ENCODE measurements at regions not wholly inside any gene's neighbourhood (a gene's known extent, or its start where the extent isn't known, plus 50 kb on each side); places are given as distances from the start of the nearest gene placed in this dataset.
"Not testable (repeated sequence)": the region's sequence is repeated elsewhere in the genome, so short reads cannot be mapped to it uniquely, and the experiment has no call there.

DNA sequence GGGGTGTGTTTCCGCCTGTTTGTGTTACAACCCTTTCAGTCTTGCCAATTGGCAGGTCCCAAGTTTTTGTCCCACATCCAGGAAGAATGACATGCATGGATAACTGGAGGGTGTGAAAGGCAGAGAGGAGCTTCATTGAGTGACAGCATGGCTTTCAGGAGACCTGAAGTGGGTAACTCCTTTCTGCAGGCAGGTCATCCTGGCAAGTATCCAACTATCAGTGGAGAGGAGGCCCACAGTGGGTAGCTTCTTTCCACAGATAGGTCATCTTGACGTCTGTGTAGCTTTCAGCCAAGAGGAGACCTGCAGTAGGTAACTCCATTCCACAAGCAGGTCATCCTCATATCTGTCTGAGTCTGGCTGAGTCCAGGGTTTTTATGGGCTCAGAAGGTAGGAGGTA is 1268.8 kb upstream of the CNTN5 start:
- no peak for DNase-seq (ENCODE audit: low spot score)

DNA sequence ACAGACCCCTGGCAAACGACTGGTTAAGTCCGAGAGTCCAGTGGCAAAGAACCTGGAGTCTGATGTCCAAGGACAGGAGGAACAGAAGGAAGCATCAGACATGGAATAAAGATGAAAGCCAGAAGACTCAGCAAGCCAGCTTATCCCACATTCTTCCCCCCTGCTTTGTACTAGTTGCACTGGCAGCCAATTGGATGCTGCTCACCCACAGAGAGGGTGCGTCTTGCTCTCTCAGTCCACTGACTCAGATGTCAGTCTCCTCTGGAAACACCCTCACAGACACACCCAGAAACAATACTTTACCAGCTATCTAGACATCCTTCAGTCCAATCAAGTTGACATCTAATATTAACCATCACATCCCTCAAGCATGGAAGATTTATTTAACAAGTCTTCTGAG is 1265.8 kb upstream of the CNTN5 start:
- no peak for DNase-seq (ENCODE audit: low spot score)

DNA sequence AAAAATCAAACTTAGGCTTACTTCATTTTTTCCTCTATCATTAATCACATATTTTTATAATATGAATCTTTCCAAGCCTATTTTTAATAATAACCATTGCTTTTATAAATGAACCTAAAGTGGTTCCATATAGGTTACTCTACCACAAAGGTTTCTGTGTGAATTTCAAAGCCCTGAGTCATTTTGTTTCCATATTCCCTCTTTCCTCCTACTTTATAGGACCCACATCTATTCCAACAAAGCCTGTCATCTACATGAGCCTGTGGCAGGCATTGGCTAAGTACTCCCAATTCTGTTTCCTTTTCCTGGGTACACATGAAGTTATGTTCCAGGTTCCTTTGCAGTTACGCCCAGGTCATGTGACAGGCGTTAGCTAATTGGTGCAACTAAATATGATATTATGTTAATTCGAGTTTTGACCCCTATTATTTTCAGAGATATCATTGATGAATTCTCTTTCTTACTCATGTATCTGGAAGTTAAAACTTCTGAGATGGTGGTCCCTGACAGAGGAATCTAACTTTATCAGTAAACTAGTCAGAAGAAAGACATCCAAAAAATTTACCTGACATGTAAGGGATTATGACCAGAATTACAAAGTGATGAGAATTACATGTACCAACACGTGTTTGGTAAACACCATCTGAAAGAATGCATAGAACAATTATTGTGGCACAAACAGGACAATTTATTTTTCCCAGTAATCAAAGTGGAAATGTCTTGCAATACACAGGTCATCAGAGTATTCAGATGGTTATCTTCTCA is 1264.0 kb upstream of the CNTN5 start:
- DNase-seq (ENCODE audit: low spot score), result no peak

DNA sequence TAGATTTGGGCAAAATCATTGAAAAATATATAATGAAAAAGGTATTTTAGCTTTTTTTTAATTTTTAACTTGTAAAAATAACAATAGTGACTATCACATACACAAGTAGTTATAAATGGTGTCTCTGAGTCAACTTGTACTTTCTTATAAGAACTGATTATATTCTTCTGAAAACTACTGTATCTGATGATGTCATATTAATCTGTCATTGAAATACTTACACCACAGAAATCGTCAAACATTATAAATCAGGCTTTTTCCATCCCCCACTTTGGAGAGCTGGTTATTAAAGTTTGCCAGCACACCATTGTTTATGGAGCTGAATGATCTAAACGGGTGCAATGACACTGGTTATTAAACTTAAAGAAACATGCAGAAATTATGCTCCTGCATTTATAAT is 1259.6 kb upstream of the CNTN5 start:
- no peak for DNase-seq (ENCODE audit: low spot score)

DNA sequence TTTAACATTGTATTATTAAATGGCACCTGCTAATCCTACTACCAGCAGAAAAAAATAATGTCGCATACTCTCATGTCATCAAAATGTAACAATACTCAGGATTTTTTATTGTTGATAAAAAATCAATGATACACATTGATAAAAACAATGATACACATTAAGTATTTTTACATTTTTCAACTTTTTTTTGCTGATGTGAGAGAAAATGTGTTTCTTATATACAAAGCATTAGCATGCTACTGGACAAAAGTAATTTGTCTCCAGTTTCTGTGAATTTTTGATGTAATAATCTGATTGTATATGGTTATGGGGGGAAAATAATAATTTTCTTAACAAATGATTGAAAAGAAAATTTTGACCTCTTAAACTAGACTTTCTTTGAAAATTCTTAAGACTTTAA is 1256.6 kb upstream of the CNTN5 start:
- no peak for DNase-seq (ENCODE audit: low spot score)

DNA sequence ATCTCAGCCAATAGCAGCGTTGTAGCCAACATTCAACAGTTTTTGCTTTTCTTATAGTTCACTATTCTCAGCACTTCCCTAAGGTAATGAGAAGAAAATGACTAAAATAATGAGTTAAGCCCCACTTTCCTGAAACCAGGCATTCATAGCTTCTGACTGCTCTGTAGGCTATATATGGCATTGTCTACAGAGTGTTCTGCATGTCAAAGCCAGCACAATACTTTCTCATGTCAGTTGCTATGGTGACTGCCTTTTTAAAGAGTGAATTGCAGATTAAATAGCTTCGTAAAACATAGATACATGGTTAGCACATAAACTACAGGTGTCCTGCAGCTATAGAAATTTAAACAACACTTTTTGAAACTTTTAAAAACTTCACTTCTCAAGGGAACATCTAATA is 1256.1 kb upstream of the CNTN5 start:
- DNase-seq (ENCODE audit: low spot score), result no peak

DNA sequence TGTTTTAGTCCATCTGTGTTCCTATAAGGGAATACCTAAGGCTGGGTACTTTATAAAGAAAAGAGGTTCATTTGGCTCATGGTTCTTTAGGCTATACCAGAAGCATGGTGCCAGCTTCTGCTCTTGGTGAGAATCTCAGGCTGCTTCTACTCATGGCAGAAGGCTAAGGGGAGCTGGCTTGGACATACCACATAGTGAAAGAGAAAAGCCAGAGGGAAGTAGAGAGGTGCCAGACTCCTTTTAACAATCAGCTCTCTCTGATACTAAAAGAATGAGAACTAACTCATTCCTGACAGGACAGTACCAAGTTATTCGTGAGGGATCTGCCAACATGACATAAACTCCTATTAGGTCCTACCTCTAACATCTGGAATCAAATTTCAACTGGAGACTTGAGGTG is 1250.2 kb upstream of the CNTN5 start:
- no peak for DNase-seq (ENCODE audit: low spot score)

DNA sequence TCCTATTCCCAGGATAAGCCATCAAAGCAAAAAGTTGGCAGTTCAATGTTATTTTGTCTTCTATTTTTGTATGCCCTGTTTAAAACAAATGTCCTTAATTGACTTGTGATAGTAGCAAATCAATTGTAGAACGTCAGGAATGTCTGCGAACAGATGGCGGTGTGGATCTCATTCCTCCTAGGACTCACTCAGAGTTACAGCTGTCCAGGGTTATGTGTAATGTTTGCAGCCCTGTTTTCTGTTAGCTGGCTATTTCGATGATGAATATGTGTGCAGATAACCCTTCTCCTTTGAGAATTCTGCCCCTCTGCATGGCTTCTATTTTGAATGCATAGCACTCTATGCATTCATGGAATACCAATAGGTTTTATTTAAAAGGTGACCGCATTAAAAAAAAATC is 1248.0 kb upstream of the CNTN5 start:
- DNase-seq (ENCODE audit: low spot score), result no peak

DNA sequence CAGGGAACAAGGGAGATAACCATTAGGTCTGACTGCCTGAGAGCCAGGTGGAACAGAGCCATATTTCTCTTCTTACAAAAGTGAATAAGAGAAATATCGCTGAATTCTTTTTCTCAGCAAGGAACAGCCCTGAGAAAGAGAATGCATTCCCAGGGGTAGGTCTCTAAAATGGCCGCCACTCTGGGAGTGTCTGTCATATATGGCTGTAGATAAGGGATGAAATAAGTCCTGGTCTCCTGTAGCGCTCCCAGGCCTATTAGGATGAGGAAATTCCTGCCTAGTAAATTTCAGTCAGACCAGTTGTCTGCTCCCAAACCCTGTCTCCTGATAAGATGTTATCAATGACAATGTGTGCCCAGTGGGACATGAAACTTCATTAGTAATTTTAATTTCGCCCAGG is 1236.4 kb upstream of the CNTN5 start:
- DNase-seq (ENCODE audit: low spot score), result not testable (repeated sequence)

DNA sequence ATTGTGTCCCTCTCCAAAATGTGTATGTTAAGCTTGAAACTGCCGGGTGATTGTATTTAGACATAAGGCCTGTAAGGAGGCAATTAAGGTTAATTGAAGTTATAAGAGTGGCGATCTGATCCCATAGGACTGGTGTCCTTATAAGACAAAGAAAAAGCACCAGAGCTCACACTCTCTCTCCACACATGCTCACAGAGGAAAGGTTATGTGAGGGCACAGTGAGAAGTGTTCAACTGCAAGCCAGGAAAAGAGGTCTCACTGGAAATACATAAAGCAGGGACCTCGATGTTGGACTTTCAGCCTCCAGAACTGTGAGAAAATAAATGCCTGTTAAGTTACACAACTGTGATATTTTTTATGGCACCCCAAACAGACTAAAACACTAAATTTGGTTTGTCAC is 1233.8 kb upstream of the CNTN5 start:
- no peak for DNase-seq (ENCODE audit: low spot score)

DNA sequence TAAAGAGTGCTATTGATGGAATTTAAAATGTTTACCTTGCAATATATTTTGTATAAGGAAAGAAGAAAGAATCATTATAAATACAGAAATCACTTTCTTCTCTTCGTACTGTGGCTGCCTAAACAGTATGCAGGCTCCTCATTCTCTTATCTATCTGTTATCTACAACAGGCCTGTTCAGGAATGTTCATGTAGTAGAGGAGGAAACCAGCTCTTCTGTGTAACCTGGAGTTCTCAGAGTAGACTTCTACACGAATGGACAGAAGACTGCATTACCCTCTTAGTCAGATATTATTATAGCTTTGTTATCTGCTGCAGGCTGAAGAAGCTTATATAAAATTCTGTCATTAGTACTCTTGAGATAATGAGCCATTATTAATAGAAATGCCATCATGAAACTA is 1225.9 kb upstream of the CNTN5 start:
- DNase-seq (ENCODE audit: low spot score), result no peak

DNA sequence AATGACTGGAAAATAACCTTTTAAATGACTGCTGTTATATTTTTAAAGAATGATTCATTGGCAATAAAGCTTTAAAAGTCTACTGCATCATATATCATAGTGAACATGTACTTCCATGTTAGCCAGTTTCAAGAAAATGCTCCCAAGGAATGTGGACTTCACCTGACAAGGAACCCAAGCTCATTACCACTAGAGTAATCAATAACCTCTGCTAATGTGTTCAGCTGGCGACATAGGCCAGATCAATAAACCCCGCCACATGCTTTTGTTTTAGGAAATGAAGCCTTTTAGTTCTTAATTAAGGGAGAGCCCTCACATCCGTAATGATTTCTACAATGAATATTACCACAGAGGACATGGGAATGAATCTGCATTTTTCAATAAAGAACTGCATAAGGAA is 1219.9 kb upstream of the CNTN5 start:
- DNase-seq (ENCODE audit: low spot score), result no peak

DNA sequence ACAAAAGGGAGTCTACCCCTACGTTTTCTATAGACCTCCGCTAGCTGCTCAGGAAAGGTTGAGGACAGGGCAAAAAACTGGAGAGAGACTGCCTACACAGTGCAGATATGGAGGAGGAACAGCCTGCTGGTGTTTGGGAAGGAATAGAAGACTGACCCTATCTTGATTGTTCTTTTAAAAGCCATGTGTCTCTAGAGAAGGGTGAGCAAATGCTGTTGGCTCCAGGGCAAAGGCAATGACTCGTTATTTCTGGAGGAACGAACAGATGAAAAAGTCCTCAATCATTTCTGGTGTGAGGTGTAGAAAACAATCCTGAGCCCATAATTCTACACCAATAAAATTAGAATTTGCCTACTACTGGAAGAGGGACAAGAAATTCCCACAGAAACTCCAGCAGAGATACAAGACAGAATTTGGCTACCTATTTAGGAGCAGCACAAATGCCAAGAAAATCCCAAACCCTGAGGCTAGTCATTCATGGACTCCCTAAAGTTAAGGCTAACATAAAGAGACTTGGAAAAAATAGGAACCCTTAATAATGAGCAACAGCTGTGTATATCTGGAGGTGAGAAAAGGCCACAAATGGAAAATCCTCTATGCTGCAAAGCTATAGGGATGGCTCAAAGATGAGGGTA is 1206.3 kb upstream of the CNTN5 start:
- no peak for DNase-seq (ENCODE audit: low spot score)

DNA sequence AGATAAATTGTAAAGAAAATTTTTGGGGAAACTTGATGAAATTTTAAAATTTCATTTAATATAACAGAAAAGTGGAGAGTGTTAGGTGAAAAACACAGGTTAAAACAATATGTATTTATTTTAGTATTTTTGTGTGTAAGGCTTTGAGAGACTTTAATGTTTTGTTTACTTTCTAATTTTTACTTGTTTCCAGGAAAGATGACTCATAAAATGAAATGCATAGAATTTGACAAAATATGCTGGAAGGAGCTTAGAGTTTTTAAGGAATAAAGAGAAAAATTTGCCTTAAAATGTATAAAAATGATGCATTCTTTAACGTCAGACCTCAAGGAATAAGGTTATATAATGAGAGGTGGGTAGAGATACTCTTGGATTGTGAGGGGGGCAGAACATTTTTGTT is 1205.1 kb upstream of the CNTN5 start:
- no peak for DNase-seq (ENCODE audit: low spot score)

DNA sequence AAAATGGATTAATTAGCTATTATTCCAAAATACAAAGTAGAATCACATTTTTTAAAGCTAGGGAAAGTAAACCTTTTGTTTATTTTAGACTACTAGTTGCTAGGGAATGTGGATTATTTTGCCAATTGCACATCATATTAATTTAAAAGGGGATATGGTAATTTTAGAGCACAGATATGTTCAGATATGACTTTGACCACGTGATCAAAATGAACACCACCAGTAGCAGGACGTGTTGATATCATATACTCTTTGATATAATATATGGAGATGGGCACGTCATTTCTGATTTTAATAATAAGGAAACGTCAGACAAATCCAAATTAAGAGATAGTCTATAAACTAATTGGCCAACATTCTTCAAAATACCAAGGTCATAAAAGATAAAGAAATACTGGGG is 1188.3 kb upstream of the CNTN5 start:
- no peak for DNase-seq (ENCODE audit: low spot score)

DNA sequence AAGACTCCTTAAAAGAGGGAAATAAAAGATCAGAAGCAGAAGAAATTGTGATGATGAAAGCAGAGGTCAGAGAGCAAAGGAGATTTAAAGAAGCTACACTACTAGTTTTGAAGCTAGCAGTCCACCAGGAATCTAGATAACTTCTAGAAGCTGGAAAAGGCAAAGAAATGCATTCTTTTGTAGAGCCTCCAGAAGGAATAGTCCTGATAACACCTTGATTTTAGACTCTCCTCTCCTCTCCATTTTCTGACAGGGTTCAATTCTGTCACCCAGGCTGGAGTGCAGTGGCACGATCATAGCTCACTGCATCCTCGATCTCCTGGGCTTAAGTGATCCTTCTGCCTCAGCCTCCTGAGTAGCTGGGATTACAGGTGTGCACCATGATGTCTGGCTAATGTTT is 1187.3 kb upstream of the CNTN5 start:
- no peak for DNase-seq (ENCODE audit: low spot score)

DNA sequence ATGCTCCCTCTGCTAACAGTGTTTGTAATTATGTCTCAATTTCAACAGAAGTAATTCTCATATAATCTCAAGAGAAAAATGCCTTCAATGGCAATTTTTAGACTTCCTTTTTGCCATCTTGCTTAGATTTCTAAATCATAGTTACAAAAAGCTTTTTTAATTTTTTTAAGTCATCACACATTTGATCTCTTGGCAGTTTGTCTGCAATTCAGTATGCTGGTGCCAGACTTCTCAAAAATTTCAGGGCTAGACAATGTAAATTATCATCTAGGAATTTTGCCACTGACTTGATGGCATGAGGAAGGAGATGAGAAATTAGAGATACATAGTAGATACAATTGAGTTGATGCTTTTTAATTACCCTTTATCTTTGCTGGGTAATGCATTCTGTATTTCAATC is 1176.7 kb upstream of the CNTN5 start:
- no peak for DNase-seq (ENCODE audit: low spot score)

DNA sequence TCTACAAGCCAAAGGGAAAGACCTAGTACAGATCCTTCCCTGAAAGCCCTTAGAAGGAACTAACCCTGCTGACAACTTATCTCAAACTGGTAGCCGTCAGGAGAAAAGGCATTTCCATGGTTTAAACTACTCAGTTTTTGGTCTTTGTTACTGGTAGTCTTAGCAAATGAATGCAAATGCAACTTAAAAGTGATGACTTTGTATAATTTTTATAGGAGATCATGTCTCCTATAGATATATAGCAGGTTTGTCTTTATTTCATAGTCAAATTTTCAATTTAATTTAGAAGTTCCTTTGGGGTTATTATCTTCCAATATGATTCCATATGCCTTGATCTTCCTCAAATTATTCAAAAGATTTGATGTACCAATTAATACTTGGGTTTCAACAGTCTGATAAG is 1173.0 kb upstream of the CNTN5 start:
- DNase-seq (ENCODE audit: low spot score), result no peak

DNA sequence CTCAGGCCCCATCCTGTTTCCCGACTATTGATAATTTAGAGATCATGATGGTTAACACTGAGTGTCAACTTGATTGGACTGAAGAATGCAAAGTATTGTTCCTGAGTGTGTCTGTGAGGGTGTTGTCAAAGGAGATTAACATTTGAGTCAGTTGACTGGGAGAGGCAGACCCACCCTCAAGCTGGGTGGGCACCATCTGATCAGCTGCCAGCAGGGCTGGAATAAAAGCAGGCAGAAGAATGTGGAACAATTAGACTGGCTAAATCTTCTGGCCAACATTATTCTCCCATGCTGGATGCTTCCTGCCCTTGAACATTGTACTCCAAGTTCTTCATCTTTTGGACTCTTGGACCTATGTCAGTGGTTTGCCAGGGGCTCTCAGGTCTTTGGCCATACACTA is 1170.0 kb upstream of the CNTN5 start:
- DNase-seq (ENCODE audit: low spot score), result no peak

DNA sequence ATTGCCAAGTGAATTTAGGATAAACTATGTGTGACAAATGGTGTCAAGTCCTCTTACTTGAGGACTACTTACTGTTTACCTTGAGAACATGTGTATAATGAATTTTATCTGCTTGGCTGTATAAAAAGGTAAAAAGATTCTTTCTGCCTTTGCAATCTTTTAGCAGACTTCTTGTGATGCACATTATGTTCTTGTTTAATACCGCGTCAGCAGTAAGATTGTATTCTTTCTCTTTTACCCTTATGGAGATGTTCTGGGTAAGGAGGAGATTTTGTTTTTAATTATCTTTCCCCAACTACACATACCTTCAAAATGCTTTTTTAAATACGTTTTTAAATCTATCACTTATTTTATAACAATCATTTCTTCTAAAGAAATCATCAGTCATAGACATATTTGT is 1166.4 kb upstream of the CNTN5 start:
- DNase-seq (ENCODE audit: low spot score), result no peak

DNA sequence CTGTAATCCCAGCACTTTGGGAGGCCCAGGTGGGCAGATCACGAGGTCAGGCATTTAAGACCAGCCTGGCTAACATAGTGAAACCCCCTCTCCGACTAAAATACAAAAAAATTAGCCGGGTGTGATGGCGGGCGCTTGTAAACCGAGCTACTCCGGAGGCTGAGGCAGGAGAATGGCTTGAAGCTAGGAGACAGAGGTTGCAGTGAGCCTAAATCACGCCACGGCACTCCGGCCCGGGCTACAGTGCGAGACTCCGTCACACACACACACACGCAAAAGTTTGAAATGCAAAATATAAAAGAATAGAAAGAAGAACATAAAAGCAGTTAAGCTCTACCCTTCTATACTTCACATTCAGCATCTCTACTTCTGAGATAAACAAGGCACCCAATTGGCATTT is 1165.9 kb upstream of the CNTN5 start:
- DNase-seq (ENCODE audit: low spot score), result no peak

DNA sequence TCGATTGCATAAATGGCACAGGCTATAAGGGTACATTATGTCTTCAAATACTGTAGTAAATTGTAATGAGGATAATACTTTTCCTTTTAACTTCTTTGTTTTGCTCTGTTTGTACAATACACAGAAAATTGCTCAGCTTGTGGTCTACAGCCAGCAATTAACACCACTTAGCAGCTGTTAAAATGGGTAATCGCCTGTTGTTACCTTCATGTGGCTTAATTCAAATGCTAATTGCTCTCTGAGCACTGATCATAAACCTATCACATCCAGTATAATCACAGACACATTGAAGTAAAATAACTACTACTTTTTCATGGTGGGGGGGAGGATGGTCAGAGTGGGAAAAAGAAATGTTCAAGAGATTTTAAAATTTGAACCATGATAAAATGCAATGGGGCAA is 1164.1 kb upstream of the CNTN5 start:
- DNase-seq (ENCODE audit: low spot score), result no peak

DNA sequence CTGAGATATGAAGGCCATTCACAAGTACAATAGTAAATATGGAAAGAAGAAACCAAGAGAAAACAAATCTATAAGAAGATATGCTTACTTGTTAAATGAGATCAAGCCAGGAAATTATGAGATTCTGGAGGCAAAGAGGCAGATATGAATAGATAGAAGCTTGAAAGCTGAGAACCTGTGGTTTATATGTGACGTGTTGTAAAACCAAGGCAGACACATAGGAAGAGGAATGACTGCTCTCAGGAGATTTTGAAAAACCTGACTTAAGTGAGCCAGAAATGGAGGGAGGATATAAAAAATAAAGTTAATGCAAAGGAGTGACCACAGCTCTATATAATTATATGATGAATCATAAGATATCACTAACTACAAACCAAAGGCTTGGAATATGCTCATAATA is 1160.5 kb upstream of the CNTN5 start:
- DNase-seq (ENCODE audit: low spot score), result no peak

DNA sequence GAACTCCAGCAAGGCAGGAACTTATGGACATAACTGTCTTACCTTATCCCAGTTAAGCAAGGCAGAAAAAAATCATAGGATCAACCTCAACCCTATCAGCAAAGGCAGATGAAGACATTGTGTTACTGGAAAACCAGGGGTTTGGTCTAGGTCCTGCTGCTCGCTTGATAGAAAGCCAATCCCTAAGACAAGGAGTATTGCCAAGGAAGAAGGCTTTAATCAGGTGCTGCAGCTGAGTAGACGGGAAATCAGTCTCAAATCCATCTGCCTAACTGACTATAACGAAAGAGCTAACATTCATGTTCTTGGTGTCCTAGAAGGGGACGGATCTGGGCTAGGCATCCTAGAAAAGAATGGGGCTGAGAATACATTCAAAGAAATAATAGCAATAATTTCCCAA is 1158.7 kb upstream of the CNTN5 start:
- no peak for DNase-seq (ENCODE audit: low spot score)
